HG02884 (cell line): ENCODE measurements at regions not wholly inside any gene's neighbourhood (a gene's known extent, or its start where the extent isn't known, plus 50 kb on each side); places are given as distances from the start of the nearest gene placed in this dataset.

Experiments
- ATAC-seq: cut with Tn5 transposase; IDR thresholded peaks from one replicate; pipeline ENCODE4 v1.9.1; 2021; ENCODE audit warnings: mild to moderate bottlenecking, moderate library complexity; ENCODE audit not compliant: unreplicated experiment

DNA sequence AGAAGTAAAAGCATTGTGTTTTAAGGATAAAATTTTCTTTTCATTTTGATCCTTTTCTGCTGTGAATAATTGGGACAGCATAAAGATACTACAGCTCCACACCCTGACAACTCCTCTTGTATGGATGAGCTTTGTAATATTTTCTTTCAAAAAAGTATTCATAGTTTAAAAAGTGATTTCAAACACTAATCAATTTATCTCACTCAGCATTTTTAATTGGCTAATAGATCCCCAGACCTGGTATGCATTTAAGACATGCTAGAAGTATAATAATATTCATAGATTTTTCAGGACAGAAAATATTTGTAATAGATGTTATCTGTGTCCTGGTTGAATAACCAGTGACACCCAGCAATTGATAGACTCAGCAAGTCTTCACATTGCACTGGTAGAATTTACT, 510.7 kb downstream of the RIT2 start:
- ATAC-seq, result no peak

DNA sequence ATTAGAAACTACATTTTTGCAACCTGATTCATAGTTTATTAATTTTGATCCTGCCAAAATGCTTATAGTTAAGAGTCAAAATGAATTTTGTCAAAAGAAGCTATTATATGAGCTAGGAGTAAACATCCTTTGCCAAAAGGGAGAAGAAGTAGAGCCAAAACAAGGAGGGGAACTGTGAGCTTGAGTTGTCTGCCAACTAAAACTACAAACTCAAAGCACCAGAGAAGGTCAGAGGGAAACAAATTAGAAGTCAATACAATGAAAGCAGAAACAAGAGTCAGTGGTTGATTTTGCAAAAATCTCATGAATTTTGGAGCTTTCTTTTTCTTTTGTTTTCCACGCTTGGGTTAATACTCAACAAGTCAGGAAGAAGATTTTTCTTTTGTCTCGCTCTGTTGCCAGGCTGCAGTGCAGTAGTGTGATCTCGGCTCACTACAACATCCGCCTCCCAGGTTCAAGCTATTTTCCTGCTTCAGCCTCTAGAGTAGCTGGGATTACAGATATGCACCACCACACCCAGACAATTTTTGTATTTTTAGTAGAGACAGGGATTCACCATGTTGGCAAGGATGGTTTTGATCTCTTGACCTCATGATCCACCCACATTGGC, 508.5 kb downstream of the RIT2 start:
- ATAC-seq, result no peak

DNA sequence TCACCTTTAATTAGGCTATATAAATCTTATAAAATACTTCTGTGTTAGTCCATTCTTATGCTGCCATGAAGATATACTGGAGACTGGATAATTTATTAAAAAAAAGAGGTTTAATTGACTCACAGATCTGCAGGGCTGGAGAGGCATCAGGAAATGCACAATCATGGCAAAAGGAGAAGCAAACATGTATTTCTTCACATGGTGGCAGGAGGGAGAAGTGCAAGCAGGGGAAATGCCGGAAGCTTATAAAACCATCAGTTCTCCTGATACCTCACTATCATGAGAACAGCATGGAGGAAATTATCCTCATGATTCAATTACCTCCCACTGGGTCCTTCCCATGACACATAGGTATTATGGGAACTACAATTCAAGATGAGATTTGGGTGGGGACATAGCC, 504.4 kb downstream of the RIT2 start:
- ATAC-seq, result no peak

DNA sequence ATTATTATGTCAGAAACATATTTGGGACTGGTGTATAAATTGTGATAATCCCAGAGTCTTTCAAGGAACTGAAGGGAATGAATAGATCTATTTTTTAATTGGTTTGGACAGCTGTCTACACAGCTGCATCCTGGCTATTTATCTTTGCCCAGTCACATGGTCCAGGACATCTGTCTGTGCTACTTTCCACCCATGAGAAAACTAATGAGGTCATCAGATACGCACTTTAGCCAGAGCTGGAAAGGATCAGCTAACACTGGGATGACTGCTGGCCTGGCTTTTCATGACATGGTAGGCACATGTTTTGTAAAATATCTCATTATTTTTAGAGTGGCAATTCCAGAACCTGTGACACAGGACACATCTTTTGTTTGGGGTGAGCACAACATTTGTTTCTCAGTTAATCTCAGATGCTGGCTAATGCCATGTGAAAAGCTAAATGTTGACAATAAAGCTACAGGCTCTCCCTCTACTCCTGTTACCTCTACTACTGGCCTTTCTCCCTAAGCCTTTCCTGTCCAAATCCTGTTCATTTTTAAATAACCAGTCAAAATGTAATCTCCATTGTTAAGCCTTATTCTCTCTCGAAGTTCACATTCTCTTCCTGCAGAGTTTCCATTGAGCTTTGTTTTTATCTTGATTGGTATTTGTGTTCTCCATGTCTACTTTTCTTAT, 500.7 kb downstream of the RIT2 start:
- ATAC-seq, result no peak

DNA sequence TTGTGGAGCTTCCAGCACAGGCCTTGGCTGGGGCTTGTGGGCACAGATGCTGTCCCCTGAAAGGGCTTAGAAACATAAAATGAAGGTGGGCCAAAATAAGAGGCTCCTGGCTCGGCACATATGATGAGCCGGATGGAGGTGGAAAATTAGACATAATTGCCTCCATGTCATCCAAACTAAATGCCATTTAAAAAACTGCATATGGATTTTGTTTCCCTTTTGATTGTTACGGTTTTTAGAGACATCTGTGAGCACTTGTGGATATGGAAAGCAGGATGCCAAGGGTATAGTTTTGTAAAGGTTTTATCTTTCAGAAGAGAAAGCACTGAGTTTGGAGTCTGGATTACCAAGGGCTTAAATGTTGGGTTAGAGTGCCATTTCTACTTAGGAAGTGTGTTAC, 498.3 kb downstream of the RIT2 start:
- ATAC-seq, result no peak

DNA sequence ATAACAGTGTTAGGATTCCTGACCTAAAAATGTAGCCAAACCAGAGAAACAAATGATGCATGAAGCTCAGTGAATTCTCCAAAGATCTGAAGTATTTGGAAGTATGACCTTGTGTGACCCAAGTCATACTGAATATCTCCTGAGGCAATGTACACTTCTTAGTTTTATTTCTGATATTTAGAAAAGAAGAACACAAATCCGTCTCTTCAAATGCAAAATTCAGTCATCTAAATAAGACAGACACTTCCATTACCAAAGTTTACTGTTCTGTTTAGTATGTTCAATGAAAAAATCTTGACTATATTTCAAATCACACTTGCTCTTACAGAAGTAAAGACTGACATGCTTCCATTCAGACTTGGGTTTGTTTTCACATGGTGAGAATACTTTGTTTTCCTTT, 495.7 kb downstream of the RIT2 start:
- no peak for ATAC-seq

DNA sequence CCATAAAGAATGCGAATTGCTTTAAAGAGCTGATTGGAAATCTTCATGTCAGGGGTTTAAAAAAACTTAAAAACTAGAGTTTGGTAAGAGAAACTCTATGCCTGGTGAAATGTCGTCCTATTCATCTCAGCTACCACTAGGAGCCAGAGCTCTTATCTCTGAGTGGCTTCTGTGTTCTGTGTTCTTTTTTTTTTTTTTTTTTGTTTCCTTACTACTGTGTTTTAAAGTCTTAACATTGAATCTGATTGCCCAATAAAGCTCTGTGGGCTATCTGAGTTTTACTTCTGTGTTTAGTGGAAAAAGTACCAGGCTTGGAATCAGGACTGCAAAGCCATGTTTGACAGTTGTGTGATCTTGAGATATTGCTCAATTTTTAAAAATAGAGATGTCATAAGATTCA, 494.8 kb downstream of the RIT2 start:
- ATAC-seq, result no peak

DNA sequence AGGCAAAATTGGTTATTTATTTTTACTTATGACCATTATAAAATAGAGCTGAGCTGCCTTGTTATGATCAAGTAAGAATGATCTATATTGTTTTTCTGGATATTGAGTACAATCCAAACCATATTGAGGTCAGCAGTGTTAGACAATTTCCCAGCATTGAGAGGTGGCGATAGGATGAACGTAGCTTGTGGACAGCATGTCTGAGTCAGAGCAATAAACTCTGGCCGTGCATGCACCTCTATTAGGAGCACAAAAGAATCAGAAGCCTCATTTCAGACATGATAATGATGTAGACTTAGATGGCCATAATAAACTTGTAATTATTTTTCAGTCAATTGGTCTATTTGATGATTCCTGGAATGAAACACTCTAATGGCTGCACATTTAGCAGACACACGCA, 491.6 kb downstream of the RIT2 start:
- no peak for ATAC-seq

DNA sequence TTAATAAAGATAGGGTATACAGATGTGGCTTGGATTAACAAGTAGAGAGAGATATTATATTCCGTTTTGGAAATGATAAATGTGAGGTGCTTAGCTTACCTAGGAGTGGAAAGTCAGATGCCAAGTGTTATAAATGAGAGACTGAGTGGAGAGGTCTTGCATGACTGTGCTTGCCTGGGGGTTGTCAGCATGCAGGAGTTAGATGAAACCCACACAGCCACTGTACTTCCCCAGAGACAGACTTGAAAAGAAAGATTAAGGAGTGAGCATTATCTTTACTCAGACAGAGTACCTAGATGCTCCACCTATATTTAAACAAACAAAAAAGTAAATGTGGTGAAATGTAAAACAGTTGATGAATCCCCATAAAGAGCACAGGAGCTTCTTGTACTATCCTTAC, 482.7 kb downstream of the RIT2 start:
- ATAC-seq, result no peak

DNA sequence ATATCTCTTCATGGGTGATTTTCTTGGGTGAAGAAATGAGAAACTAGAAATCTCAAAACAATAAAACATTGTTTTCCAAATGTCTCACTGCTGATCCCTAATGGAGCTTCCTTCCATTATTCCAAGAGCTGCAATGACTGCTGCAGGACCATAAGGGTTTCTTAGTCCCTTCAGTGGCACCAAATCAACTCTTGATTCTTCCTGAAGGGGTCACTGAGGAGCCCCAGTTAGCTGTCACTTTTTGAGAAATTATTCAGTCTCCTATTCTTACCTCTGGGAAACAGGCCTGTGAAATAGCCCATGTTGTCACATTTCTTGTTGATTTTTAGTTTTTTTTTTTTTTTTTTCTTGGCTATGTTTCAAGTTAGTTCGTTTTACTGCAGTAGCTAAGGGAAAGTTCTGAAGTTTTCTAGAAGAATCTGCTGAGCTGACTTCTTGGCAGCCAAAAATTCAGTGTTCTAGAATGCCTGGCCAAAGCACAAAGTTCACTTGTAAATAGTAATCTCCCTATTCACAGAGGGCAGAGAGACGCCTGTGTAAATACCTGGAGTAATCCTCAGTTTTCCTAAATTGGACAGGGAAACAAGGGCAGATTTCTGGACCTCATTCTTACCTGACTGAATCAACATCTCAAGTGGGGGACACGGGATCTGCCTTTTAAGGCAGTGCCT, 480.0 kb downstream of the RIT2 start:
- ATAC-seq, result no peak

DNA sequence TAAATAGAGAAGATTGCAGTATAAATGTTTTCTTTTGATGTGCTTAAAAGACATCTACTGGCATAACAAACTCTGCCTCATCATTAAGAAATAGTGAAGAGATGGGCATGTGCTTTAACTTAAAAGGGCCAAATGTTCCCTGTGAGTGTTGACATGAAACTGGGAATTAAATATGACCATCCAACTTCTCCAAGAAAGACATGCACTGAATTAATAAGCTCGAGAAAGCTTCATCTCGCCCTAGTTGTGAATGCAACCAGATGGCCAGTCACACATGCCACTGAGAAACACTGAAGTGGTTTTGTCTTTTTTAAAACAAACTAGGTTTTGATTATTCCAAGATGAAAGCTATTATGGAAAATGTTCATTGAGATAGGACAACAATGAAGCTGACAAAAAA, 479.2 kb downstream of the RIT2 start:
- no peak for ATAC-seq

DNA sequence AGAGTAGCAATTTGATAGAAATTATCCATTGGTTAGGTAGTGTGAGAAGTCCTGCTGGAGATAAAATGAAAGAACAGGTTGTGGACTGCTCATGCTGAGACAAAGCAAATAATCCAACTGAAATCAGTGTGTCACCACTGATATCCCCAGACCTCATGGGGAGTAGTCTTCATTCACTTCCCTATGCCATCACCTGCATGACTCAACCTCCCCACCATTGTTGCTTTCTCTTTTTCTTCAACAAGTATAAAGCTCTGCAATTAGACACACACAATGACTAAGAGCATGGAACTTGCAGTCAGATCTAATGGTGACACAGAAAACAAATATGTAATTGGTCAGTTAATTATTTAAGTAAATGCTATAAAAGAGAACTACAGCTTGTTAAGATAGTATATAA, 475.3 kb downstream of the RIT2 start:
- no peak for ATAC-seq

DNA sequence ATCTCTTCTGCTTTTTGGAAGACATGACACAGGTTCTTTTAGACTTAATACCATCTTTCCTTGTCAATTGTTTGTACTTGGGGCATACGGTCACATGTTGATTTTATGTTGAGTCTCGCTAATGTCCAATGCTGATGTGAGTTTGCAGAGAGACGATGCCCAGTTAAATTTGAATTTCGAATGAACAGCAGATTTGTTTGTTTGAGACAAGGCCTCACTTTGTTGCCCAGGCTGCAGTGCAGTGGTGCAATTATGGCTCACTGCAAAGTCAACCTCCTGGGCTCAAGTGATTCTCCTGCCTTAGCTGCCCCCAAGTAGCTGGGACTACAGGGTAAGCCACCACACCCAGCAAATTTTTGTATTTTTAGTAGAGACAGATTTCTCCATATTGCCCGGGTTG, 473.5 kb downstream of the RIT2 start:
- no peak for ATAC-seq

DNA sequence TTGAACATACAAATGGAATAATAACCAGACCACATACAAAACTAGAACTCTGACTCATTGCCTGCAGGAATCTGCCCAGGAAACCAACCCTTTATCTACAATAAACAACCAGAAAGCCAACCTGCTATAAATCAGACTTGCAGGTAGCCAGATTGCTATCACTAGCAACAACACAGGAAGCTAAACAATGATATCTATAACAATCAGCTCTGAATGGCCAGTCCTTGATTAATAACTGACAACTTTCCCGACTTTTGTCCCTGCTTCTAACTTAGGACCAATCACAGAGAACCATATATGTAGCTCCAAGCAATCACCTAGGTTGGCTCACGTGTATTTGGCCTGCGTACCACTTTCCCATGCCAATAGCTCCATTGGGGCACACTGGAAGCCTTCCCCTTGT, 470.8 kb downstream of the RIT2 start:
- ATAC-seq, result no peak

DNA sequence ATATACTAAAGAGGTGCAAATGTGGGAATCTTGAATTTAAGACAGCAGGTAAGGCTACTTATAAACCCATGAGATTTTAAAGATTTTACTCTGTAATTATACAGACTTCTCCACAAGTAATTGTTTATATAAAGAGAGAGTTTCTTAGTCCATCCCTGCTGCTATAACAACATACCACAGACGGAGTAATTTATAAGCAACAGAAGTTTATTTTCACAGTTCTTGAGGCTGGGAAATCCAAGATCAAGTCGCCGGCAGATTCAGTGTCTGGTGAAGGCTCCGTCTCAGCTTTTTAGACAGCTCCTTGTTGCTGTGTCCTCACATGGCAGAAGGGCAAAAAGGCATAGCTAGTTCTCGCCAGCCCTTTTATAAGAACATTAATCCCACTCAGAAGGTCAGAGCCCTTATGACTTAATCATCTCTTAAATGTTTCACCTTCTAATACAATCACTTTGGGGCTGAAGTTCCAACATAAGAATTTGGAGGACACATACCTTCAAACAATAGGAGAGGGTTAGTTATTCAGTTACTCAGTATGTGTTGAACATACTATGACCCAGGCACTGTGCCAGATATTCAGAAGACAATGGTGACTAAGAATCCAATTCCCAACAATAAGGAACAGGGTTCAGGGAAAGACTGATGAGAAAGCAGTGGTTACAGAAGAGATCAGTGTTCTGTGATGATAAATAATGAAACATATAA, 466.0 kb downstream of the RIT2 start:
- no peak for ATAC-seq

DNA sequence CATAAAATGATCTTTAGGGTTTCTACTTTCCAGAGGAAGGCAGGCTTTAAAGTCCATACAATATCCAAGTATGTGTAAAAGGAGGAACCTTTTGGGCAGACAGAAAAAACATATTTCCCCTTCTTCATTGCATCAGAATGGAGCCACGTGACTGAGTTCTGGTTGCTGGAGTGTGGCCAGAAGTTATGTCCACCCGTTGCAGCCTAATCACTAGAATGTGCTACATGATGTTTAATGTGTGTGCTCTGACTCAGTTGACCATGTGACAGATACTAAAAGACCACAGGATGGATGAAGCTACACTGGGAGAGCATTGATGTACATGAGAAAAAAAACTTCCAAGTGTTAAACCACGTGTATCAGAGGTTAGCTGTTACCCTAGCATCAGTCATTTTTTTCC, 460.9 kb downstream of the RIT2 start:
- no peak for ATAC-seq

DNA sequence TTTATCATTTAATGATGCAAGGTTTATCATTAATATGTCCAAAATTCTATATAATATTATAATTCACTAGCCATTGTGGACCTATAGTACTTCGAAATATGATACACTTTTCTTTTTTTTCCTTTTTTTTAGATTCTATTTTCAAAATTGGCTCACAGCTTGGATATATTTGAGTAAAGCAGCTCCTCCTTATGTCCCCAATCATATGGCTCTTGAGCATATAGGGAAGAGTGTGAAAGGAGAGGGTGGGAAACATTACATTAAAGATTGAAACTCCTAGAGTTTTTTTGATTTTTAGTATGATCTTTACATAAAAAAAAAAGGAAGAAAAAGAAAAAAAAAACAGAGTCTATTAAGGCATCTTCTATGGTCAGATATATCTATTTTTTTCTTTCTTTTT, 457.9 kb downstream of the RIT2 start:
- ATAC-seq, result no peak

DNA sequence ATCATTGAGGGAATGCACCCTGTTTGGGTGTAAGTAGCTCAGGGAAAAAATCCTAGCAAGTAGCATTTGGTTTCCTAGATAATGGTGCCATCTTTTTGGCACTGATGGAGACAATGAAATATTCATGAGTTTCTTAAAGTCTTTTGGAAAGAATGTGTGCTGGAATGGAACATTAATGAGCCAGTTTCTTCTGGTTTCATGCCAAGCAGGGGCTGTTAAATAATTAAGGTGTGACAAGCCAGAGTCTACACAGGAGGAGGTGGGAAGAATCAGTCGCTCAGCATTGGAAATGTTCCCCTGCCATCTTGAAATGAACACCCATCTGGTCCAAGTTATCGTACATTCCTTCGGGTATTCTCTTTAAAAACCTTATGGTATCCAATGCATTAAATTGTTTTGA, 457.3 kb downstream of the RIT2 start:
- no peak for ATAC-seq

DNA sequence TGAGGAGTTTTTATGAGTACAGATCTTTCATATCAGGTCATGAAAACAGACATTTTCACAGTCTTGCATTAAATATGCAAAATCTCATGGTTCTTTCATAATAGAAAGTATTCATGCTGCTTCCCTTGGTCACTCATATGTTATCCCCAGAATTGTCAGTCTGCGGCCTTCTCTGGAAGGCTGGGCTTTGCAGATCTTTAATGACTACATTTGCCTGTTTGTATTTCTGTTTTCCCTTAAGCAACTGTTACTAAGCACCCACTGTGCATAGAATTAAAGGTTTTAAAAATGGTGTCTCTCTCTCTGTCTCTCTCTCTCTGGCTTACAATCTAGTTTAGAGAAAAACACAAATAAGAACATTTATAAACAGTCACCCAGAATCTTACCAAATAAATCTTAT, 456.3 kb downstream of the RIT2 start:
- ATAC-seq, result no peak

DNA sequence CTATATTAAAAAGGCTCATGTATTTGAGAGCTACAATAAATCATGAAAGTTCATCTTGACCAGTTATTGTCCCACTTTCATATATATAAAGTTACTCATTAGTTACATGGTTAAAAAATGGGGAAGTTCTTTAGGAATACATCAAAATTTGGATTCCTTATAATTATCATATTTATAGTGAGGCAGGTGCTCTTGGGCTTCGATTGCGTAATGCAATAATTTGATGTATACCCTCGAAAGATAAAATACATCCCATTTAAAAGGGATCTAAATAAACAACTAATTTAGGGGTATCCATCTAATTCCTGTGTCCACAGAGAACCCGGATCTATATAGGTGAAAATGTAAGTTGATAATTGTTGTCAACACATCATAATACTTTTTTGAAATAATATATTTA, 444.6 kb downstream of the RIT2 start:
- ATAC-seq, result no peak

DNA sequence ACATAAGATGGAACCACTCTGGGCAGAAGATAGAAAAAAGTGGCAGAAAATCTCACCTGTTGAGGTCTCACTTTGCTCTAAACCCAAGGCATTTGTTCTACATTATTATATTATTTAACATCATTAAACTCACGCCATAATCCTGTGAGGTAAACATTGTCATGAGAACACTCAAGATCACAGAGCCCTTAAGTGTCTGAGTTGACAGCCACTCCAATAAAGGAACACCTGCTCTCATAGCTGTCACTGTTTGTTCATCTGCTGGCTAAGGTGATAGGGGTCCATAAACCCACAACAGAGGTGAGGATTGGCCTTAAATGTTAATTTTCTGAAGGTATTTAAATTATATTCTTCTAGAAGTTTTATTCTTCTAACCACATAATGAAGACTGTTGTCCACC, 439.7 kb downstream of the RIT2 start:
- no peak for ATAC-seq

DNA sequence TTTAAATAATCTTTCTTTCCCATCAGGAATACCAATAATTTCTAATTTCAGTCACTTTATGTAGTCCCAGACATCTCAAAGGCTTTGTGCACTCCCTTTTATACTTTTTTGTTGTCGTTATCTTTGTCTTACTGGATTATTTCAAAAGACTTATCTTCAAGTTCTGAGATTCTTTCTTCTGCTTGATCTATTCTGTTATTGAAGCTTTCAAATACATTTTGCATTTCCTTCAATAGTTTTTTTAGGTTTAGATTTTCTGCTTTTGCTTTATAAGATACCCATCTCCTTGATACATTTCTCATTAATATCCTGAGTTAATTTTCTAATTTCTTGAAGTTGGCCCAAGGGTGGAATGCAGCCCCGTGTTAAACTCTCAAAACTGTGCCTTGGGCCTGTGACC, 432.4 kb downstream of the RIT2 start:
- ATAC-seq, result no peak
